Upper lobe of left lung (tissue), 4 donors: ENCODE measurements at regions not wholly inside any gene's neighbourhood (a gene's known extent, or its start where the extent isn't known, plus 50 kb on each side); places are given as distances from the start of the nearest gene placed in this dataset.

Experiments used
- POLR2A ChIP-seq, 4 donors: fragments of 450-650 bp; IDR thresholded peaks; one replicate each; pipeline ENCODE4 v1.5.1; 2016 to 2017; ENCODE audit warnings: antibody characterized with exemption in 4 of 4, mild to moderate bottlenecking in 2 of 4
- TF ChIP-seq, protein P1 (sequence below), 6 experiments: fragments of 450-650 bp in 4 of 6; fragments of 200-600 bp in 2 of 6; sonication (generic) in 2 of 6; IDR thresholded peaks; one replicate each; pipeline ENCODE4 v1.5.1; 2016 to 2019; ENCODE audit warnings: antibody characterized with exemption in 6 of 6

DNA sequence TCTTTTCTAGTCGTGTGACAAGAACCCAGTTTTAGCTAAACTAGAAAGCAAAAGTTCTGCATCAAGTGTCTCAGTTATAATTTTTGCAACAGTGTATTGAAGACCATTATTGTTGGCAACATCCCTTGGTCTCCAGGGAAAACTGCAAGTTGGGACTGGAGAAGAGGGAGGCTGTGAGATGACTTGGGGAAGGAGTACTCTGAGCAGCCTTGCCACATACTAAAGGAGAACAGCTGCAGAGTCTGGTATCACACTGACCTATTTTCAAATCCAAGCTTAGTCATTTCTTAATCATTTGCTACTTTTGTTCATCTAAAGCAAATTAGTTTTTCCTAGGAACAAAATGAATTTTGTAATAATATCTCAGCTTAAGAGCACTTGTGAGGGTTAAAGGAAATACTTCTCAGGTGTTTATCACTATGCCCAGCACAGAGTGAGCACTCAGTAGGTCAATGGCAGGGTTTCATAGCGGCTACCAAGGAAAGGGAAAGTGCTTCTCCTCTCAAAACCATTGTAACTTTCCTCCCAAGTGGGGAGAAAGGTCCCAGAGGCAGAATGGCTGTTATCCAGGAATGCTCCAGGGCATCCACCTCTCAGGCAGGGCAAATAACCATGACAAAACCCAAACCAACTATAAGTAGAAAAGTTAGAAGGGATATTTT lies 247.1 kb downstream of the C11orf87 start:
- TF ChIP-seq POLR2A (IDR thresholded peaks at IDR 0.05), result no peak
- TF ChIP-seq, protein P1, sequence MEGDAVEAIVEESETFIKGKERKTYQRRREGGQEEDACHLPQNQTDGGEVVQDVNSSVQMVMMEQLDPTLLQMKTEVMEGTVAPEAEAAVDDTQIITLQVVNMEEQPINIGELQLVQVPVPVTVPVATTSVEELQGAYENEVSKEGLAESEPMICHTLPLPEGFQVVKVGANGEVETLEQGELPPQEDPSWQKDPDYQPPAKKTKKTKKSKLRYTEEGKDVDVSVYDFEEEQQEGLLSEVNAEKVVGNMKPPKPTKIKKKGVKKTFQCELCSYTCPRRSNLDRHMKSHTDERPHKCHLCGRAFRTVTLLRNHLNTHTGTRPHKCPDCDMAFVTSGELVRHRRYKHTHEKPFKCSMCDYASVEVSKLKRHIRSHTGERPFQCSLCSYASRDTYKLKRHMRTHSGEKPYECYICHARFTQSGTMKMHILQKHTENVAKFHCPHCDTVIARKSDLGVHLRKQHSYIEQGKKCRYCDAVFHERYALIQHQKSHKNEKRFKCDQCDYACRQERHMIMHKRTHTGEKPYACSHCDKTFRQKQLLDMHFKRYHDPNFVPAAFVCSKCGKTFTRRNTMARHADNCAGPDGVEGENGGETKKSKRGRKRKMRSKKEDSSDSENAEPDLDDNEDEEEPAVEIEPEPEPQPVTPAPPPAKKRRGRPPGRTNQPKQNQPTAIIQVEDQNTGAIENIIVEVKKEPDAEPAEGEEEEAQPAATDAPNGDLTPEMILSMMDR (IDR thresholded peaks at IDR 0.05), result no peak
